ENCODE measurements at regions not wholly inside any gene's neighbourhood (a gene's known extent, or its start where the extent isn't known, plus 50 kb on each side); places are given as distances from the start of the nearest gene placed in this dataset.
"Not testable (repeated sequence)": the region's sequence is repeated elsewhere in the genome, so short reads cannot be mapped to it uniquely, and the experiment has no call there.

DNA sequence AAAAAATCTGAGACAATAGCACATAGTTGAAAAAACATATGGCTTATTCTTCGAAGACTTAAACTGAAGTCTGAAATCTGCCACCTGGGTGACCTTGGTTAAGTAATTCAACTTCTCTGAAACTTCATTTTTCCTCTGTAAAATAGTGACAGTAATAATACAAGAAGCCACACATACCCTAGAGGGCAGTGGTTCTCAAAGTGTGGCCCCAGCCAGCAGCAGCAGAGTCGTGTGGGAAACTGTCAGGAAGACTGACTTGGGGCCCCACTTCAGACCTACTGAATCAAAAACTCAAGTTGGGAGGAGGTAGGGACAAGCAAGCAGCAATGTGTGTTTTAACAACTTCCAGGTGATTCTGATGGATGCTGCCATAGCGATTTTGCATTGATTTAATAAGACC, 249.9 kb downstream of the HNRNPD start:
- FAIRE-seq (no peak), DNase-seq (ENCODE audit: insufficient read length, low spot score) (no peak)
- TF ChIP-seq POLR2A (IDR thresholded peaks at IDR 0.05; ENCODE audit: low read depth, low read length), result no peak

DNA sequence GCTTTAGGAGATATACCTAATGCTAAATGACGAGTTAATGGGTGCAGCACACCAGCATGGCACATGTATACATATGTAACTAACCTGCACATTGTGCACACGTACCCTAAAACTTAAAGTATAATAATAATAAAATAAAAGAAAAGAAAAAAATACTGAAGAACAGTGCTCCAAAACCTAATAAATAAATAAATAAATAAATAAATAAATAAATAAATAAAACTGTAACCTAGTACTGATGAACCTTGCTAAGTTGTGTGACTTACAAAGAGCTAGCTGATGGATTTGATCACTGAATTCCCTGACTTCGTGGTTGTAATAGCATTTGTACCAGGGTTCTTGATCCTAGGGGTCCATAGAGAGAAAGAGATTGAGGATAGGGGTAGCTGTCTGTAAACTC, 258.6 kb downstream of the HNRNPD start:
- FAIRE-seq; DNase-seq (ENCODE audit: insufficient read length, low spot score): not testable (repeated sequence)

DNA sequence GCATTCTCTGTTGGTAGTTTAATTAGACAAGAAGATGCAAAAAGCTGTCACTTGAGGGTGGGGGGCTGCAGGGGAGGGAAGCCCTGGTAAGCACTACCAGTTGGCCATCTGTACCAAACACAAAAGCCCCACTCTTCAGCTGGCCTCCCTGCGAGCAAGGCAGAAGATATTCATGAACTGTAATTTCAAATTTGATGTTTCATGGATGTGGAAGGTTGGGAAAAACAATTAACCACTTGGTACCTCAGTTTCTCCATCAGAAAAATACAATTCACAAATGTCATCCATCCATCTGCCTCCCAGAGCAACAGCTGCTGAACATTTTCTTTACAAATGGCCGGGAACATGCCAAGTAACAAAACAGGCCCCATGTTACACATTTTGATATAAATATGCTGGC, 265.3 kb downstream of the HNRNPD start:
- no peak for FAIRE-seq

DNA sequence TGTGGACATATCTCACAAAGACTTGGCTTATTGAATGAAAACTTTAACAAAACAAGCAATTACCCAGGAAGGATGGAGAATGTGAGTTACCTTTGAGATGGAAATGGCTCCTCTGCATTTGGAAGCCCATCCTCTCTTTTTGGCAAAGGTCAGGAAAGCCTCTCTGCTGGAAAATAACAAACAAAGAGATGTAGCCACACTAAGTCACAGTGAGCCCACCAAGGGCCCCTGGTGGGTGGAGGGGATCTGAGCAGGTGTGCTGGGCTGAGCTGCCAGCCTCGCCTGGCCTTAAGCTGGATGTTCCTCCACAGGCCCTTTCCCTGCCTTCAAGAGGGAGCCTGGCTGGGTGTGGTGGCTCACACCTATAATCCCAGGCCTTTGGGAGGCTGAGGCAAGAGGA, 269.2 kb downstream of the HNRNPD start:
- no peak for TF ChIP-seq POLR2A (IDR thresholded peaks at IDR 0.05; ENCODE audit: low read depth, low read length)
- FAIRE-seq (no peak), DNase-seq (ENCODE audit: insufficient read length, low spot score) (no peak)

More for the DNA sequence above, 265.3 kb downstream of the HNRNPD start:
- no peak for TF ChIP-seq POLR2A (IDR thresholded peaks at IDR 0.05; ENCODE audit: low read depth, low read length)
- DNase-seq (ENCODE audit: insufficient read length, low spot score), result no peak

DNA sequence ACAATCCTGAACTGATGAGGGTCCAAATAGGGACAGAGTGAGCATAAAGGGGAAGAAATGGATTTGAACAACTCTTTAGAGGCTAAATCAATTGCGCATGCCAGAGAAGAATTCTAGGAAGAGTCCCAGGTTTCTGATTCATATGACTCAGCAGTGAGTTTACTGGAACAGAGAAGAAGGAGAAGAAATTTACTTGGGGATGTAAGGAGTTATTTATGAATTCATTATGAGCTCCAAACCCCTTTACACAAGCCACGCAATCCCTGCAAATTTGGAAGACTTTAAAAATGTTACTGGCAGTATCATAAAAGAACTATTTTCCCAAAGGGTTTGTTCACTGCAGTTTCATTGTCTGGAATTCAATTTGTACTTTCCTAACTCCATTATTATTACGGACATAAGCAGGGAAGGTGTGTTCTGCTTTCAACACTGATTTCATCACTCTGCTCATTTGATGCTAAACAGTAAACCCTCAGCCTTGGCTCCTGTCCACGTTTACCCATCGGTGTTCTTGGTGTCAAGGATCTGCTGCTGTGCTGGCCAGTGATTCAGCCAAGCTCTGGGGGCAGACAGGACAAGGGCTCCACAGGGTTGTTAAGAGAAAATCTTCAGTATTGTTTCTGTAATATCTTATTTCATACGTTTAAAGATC, 273.7 kb downstream of the HNRNPD start:
- TF ChIP-seq POLR2A (IDR thresholded peaks at IDR 0.05; ENCODE audit: low read depth, low read length), result no peak
- no peak for DNase-seq (ENCODE audit: insufficient read length, low spot score)
- no peak for FAIRE-seq

DNA sequence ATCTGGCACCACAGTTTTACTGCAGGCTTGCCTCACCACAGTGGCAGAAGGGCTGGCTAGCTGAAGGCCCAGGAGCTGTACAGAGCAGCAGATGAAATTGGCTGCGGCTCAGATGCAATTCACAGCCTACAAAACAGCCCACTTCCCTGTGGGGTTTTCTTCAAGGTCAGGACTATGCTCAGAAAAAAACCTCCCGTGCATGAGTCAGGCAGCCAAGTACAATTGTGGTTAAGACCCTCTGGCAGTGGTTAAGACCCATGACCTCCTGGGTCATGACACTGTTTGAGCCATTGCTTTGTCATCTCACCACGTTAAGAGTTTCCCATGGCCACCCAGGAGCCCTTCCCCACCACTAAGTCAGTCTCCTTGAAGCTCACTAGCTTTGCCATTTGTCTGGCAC, 276.3 kb downstream of the HNRNPD start:
- no peak for DNase-seq (ENCODE audit: insufficient read length, low spot score)
- TF ChIP-seq POLR2A (IDR thresholded peaks at IDR 0.05; ENCODE audit: low read depth, low read length), result no peak
- FAIRE-seq, result no peak

DNA sequence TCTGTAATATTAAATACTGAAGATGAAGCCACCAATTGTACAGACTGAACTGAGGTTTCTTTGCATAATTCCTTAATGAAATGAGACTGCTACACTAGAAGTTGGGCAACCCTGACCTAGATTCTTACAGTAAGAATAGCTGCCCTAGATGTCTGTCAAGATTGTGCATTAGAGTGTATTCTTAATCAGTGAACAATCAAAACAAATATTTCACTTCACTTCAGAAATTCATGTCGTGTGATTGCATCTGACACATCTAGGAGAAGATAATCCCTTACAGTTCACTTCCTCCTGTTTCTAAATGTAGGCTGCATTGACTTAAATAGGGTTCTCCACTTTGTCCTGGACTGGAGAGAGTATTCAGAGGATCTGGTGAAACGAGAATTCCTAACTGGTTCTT, 283.1 kb downstream of the HNRNPD start:
- FAIRE-seq, result no peak
- no peak for DNase-seq (ENCODE audit: insufficient read length, low spot score)
- no peak for TF ChIP-seq POLR2A (IDR thresholded peaks at IDR 0.05; ENCODE audit: low read depth, low read length)

DNA sequence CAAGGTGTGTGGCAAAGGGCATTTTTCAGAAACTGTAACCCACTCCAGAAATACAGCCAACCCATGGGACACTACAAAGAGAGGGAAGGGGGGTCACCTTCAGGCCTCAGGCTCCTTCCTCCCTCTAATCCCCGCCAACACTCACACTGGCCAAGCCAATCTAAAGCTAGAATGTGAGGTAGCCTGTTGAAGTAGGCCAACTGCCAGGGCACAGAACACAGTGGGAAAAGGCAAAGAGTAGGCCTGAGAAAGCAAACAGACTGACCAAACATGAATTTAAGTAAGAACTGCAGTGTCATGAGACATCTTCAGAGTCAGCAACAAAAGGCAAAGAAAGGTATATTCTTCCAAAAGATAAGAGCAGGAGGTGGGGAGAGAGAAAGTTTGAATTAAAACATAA, 289.0 kb downstream of the HNRNPD start:
- FAIRE-seq (no peak), DNase-seq (ENCODE audit: insufficient read length, low spot score) (no peak)
- no peak for TF ChIP-seq POLR2A (IDR thresholded peaks at IDR 0.05; ENCODE audit: low read depth, low read length)

DNA sequence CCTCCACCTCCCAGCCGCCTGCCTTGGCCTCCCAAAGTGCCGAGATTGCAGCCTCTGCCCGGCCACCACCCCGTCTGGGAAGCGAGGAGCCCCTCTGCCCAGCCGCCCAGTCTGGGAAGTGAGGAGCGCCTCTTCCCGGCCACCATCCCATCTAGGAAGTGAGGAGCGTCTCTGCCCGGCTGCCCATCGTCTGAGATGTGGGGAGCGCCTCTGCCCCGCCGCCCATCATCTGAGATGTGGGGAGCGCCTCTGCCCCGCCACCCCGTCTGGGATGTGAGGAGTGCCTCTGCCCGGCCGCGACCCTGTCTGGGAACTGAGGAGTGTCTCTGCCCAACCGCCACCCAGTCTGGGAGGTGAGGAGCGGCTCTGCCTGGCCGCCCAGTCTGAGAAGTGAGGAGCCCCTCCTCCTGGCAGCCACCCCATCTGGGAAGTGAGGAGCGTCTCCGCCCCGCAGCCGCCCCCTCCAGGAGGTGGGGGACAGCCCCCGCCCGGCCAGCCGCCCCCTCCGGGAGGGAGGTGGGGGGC, 296.3 kb downstream of the HNRNPD start:
- FAIRE-seq, result not testable (repeated sequence)

DNA sequence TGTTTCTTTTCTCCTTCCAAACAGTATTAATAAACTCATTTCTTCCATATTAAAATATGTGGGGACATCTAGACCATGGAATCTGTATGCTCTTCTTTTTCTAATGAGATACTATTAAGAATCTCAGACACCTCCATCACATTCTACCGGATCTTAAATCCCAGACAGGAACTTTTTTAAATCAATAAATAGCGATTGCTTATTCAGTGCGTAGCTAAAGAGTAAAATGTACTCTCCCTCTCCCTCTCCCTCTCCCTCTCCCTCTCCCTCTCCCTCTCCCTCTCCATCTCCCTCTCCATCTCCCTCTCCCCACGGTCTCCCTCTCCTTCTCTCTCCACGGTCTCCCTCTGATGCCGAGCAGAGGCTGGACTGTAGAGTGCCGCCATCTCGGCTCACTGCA, 297.0 kb downstream of the HNRNPD start:
- no peak for FAIRE-seq
- TF ChIP-seq POLR2A (IDR thresholded peaks at IDR 0.05; ENCODE audit: low read depth, low read length), result no peak
- no peak for DNase-seq (ENCODE audit: insufficient read length, low spot score)

More for the DNA sequence above, 296.3 kb downstream of the HNRNPD start:
- DNase-seq (ENCODE audit: insufficient read length, low spot score), result not testable (repeated sequence)

DNA sequence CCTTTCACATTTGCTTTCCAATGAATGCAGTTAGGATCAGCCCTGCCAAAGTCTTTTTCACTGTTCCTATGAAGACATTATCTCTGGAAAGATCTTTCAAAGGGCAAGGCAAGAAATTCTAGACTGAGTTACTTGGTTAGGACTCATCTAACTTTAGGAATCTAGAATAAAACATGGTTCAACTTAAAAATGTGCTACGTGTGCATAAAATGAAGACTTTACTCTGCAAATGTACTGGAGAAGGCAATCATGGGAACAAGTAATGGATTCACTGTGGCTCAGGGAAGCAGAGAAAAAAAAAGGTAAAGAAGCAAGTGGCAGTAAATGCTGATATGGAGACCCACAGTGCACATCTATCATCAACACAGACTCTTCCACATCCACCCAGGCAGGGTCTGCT, 297.4 kb downstream of the HNRNPD start:
- DNase-seq (ENCODE audit: insufficient read length, low spot score) (no peak), FAIRE-seq (no peak)
- no peak for TF ChIP-seq POLR2A (IDR thresholded peaks at IDR 0.05; ENCODE audit: low read depth, low read length)

DNA sequence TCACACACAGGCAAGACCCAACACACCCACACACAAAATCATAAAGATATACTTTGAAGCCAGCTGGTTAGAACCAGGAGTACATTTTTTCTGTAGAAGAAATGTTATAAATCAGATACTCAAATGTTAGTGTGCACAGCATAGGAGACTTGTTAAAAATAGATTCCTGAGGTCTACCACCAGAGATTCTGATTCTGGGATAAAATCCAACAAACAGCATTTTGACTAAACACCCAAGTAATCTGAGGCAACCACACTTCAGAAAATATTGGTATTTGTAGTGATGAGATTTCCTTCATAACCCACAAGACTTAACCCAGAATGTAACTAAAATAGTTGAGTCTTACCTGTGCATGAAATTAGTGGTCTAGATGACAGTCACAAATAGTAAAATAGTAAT, 301.8 kb downstream of the HNRNPD start:
- DNase-seq (ENCODE audit: insufficient read length, low spot score) (no peak), FAIRE-seq (no peak)
- TF ChIP-seq POLR2A (IDR thresholded peaks at IDR 0.05; ENCODE audit: low read depth, low read length), result no peak

DNA sequence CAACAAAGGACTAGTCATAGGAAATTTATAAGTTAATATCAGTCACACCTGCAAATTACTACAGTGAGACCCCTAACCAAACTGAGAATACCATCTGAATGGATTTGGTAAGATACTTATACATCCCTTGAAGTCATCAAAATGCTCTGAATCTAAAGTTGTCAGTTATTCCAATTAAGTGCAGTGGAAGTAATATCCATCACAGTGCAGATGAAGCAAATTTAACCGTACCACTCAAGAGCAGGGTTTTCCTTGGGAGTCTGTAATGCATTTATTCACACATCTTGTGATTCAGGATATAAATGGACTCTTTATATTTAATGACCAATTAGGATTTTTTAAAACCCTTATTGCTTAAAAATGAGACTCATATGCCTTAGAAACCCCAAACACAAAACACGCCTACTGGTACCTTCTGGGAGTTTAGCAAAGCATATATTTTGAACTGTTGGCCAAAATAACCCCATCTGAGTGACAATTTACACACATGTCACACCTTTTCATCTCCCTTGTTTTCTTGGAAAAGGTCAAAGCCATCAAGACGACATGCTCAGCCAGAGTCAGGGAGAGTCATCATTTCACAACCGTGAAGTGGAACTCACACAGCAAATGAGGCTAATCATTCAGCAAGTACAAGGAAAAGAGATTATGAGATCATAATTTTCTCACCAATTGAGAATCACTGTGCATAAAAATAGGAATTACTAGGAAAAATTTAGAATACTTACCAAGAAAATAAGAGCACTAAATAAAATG, 303.7 kb downstream of the HNRNPD start:
- no peak for TF ChIP-seq POLR2A (IDR thresholded peaks at IDR 0.05; ENCODE audit: low read depth, low read length)
- DNase-seq (ENCODE audit: insufficient read length, low spot score) (no peak), FAIRE-seq (no peak)

DNA sequence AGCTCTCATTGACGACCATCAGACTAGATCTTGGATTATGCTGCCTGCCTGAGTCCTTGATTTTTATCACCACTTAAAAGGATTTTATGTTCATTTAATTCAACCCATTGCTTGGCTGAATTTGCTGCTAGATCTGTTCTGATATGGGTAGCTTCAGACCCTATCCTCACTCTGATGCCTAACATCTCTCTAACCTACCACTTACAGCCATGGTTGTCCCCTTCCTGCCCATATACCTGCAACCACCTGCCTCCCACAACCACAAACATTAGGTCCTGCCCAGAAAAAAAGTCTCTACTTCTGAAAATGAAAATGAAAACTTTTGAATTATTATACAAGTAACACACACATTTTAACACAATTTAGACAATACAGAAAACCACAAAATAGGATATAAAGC, 310.8 kb downstream of the HNRNPD start:
- no peak for TF ChIP-seq POLR2A (IDR thresholded peaks at IDR 0.05; ENCODE audit: low read depth, low read length)
- FAIRE-seq, result no peak
- no peak for DNase-seq (ENCODE audit: insufficient read length, low spot score)

DNA sequence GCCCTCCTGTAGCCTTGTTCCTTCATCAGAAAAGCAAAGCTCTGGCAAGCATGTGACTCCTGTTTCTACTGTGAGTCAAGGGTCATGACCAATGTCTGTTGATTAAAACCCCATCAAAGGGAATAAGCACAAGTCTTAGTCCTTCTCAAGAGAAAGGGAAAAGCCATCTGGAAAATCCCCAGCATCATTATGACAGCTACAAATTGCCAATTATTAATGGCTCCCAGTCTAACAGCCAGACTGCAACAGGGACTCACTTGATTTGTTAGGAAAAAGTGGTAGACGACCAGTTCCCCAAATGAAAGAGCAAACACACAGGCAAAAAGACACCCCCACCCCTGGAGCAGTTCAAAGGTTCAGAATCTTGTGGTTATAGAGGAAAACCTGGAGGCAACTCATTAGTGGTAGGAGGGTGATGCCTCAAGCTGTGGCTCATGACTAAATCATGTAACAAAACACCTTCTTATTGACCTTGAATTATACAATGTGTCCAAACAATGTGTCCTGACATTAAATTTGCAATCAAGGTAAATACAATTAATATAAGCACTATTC, 315.7 kb downstream of the HNRNPD start:
- no peak for TF ChIP-seq POLR2A (IDR thresholded peaks at IDR 0.05; ENCODE audit: low read depth, low read length)
- FAIRE-seq (no peak), DNase-seq (ENCODE audit: insufficient read length, low spot score) (no peak)

All from H54 (cell line).